EL (cell line): ENCODE measurements at regions not wholly inside any gene's neighbourhood (a gene's known extent, or its start where the extent isn't known, plus 50 kb on each side); places are given as distances from the start of the nearest gene placed in this dataset.
"Not testable (repeated sequence)": the region's sequence is repeated elsewhere in the genome, so short reads cannot be mapped to it uniquely, and the experiment has no call there.

Experiments
- DNase-seq: peaks from one replicate; pipeline ENCODE4 v3.0.0-alpha.2; 2016

- DNase-seq = peak; percentile 62
Observed at GRCh38 chr6:57989520-57990080, 672.2 kb downstream of the PRIM2 start.

DNA sequence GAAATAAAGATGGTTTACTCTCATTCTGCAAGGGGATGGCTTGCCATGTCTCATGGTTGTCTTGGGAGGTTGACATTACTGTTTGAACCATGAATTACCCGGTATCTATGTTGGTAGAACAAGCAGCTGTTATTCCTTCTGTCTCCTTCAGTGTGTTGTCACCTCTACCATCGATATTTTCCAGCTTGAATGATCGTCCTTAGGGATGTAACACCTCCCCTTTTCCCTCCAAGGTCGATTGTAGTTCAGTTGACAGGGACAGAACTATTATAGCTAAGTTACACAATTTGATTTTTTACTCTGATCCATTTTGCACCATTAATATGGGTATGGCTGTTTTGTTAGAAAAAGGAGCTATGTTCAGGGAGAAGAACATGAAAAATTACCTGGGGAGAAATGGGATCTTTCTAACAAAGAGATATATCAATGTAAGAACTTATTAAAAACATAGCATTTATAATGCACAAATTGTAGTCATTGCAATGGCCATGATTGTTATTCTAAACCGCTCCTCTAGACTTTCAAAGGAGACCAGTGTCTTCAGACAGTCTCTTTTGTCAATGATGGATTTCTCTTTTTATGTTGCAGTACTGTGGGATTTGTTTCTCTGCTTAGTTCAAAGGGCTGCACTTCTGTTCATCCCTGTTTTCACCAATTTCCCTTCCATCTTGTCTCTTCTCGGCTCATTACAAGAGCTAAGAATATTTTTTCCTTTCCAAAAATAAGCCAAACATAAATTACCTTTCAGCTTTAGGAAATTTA, 681.6 kb downstream of the PRIM2 start:
- DNase-seq = not testable (repeated sequence)

- DNase-seq = not testable (repeated sequence)
Observed at GRCh38 chr6:58000233-58000632, 682.8 kb downstream of the PRIM2 start.

- DNase-seq = peak; percentile 38
Observed at GRCh38 chr6:58003417-58004167, 686.2 kb downstream of the PRIM2 start.

DNA sequence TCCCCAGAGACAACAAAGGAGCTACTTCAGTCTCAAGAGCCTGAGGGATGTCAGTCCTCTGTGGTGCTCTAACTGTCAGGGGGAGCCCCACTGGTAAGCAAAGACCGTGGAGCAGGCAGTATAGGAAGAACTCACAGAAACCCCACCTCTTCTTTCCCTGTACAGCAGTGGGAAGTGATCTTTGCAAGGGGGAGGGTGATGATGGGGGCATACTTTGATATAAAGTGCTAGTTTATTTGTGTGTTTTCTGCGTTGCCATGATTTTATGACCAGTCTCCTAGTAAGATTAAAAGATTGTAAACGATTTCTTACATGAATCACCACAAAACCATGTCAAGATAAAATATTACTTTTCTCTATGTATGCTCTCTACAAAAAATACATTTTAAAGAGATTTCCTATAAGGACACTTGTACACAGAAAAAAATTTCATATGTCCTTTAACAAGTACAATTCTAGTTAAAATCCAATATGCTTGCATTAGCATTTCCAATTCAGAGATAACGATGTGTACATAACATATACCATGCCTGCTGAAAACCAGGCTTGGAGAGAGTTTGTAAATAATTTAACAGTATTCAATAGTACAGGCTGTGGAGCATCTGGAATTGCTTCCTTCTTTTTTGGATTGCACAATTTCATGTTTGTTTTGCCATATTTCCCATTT, 690.0 kb downstream of the PRIM2 start:
- DNase-seq = peak; percentile 29

- not testable (repeated sequence) for DNase-seq
Observed at GRCh38 chr6:58008001-58008335, 690.5 kb downstream of the PRIM2 start.

DNA sequence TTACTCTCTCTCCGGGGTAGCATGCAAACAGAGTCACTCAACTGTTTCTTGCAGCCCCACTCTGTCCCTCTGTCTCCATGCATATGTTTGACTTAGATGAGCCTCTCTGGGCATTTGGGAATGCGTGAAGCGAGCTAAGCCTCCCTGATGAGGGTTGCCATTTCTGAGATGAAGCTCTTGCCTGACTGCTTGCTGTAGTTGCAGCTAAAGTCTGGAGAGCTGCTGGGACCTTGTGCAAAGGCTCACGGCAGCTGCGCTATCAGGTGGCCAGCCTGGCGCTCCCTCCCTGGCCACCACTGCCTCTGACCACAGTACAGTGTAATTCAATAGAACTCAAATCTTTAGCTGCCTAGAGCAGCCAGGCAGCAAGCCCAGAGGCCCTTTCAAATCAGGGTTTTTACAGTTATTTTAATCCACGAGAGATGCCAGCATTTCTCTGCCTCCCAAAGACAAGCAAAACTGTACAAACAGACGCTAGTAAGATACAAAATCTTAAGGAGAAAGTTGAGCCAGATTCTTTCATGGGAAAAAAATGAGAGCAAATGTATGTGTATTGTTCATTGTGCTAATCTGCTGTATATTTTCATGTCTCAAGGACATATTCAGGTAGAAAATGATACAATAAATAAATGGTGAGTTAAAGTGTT, 694.6 kb downstream of the PRIM2 start:
- not testable (repeated sequence) for DNase-seq

- not testable (repeated sequence) for DNase-seq
Observed at GRCh38 chr6:58016614-58017013, 699.2 kb downstream of the PRIM2 start.

DNA sequence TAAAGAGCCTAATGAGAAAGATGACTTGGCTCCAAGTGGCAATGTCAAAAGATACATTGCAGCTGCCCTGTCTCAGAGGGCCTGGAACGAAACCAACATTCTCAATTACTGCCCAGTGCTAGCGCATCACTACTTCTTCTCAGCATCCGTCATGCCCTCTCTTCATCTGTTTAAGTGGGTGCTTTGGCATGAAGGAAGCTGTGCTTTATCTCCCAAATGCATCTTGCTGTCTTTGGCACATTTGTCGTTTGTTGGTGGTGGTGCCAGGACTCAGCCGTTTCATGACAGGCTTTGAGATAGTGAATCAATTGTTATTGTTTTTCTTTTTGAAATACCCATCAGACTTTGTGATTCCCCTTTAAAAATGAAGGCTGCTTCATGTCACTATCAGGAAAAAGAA, 710.8 kb downstream of the PRIM2 start:
- not testable (repeated sequence) for DNase-seq

DNA sequence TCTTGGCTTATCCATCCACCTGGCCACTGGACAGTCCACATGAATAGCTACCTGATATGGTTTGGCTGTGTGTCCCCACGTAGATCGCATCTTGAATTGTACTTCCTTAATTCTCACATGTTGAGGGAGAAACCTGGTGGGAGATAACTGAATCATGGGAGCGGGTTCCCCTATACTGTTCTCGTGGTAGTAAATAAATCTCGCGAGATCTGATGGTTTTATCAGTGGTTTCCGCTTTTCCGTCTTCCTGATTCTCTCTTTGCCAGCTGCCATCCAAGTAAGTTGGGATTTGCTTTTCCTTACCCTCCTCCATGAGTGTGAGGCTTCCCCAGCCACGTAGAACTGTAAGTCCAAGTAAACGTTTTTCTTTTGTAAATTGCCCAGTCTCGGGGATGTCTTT, 720.8 kb downstream of the PRIM2 start:
- DNase-seq = not testable (repeated sequence)

DNA sequence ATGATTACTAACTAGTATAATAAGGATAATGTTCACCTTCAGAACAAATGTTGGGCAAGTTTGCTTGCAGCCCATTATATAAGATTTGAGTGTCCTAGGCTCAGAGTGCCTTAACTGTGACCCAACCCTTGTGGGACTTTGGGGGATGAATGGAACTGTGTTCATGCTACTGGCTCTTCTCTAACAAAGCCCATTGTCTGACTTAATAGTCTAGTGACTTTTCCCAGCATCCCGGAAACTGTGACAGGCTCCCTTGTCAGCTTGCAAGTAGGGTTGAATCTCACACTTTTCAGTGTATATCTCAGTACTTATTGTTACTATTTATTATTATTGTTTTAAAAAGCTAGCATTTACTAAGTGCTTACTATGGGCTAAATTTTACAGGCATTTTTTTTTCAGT, 729.2 kb downstream of the PRIM2 start:
- not testable (repeated sequence) for DNase-seq

DNA sequence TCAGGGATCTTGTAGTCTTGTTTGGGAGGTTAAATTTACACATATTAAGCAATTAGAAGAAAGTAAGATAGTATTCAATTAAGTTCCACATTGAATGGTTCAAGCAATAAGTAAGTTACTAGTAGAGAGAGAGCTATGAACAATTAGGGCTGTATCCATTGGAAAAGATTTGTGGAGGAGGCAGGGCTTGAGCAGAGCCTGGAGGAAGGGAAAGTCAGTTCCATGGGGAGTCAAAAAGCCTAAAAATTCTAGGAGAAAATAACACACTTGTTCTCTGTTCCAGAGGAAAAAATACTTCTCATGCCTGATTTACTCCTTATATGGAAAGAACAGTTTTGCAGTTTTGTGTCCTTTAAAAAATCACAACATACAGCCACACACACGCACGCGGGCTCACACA, 730.0 kb downstream of the PRIM2 start:
- DNase-seq = not testable (repeated sequence)

DNA sequence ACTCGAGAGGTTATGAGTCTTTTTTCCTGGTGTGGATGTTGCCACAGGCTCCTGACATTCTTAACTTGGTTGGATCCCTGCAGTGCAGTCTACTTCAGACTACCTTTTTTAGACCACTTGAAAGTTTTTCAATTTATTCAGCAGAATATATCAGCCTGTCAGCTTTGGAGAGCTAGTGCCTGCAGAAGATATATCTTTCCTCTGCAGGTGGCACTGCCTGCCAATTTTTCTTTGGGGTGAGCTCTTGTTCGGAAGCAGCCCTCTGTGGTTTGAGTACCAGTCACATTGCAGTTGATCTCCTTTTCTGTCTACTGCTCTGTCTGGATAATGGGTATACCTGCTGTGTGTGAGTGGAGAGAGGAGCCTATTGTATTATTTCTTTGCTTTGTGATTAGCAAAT, 730.4 kb downstream of the PRIM2 start:
- DNase-seq = peak; percentile 13

- DNase-seq = not testable (repeated sequence)
Observed at GRCh38 chr6:58055465-58056176, 738.2 kb downstream of the PRIM2 start.

DNA sequence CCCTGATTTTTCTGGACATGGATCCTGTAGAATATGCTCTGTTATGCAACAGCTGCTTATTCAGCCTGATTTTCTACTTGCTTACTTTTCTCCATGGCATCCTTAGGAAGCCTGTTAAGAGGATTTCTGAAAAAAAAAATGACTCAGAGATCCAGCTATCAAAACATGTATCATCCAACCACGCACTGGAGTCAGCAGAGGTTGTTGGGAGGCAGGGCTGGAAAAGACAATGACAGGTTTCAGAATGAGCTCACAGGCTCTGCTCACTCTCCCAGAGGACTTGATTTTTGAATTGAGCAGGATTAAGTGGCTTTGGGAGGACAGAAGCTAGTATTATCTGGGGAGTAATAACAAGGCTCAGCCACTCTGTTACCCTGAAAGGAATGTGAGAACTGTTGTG, 742.3 kb downstream of the PRIM2 start:
- DNase-seq = peak; percentile 79

GRCh38 chr6:58063542-58063941, 746.1 kb downstream of the PRIM2 start:
- not testable (repeated sequence) for DNase-seq

- not testable (repeated sequence) for DNase-seq
Observed at GRCh38 chr6:58067867-58068548, 750.6 kb downstream of the PRIM2 start.

DNA sequence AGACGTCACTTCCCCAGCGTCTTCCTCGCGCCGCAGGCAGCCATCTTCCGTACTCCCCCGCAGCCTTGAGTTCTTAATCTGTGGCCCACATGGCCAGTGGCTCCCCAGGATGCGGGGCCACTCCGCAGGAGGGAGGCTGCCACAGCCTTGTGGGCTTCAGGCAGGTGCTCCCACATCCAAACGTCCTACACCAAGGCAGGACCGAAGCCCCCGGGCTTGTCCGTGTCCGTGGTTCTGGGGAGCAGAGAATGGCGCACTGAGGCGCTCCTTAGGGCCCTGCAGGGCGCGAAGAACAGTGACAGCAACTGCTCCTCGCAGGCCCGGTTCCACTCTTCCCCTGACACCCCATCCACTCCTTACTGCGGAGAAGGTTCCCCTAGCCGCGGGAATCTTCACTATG, 755.8 kb downstream of the PRIM2 start:
- no peak for DNase-seq

GRCh38 chr6:58090067-58090466, 772.6 kb downstream of the PRIM2 start:
- peak; percentile 2 for DNase-seq

GRCh38 chr6:58097251-58097650, 779.8 kb downstream of the PRIM2 start:
- not testable (repeated sequence) for DNase-seq

GRCh38 chr6:58113960-58114359, 796.5 kb downstream of the PRIM2 start:
- DNase-seq = peak; percentile 8

- DNase-seq = not testable (repeated sequence)
Observed at GRCh38 chr6:58117162-58117561, 799.7 kb downstream of the PRIM2 start.
